ENCODE measurements at regions not wholly inside any gene's neighbourhood (a gene's known extent, or its start where the extent isn't known, plus 50 kb on each side); places are given as distances from the start of the nearest gene placed in this dataset.

DNA sequence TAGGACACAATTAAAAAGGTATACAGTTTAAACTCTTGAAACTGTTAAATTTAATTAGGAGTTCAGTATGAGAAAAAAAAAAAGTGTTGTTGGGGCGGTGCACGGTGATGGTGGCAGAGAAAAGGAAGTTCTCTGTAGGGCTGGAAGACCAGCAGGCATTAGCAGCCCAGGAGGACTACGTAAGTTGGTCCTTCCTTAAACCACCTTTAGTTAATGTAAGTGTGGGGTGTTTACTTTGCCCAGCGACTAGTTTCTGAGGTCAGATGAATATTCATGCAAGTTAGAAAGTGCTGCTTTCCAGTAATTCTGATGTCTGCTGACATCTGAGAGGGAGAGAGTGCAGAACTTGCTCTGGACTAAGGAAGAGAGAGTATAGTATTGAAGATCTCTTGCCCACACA lies 54.9 kb downstream of the NKX2-1 start:
- no peaks in the 10 kb centered on the region for H3K27me3 ChIP-seq (ENCODE audit: control insufficient read depth in 1 of 2, insufficient read depth in 2 of 2, low read length in 2 of 2)
- CTCF ChIA-PET, result no interaction called here
- H3K9me3 ChIP-seq (ENCODE audit: control insufficient read depth in 1 of 2, insufficient read depth in 1 of 2, low read length in 2 of 2), result no peaks in the 10 kb centered on the region
- no peak overlapping the region for H3K4me3 Mint-ChIP-seq
- POLR2A ChIA-PET, result no interaction called here
- DNase-seq, result no peak
- no peak overlapping the region for H3K27ac ChIP-seq (ENCODE audit: low read depth in 1 of 2, low read length in 2 of 2)
- H3K4me3 ChIP-seq (ENCODE audit: low read length), result no peak overlapping the region
- no peak for TF ChIP-seq CTCF (IDR thresholded peaks at IDR 0.05)
- H3K27me3 Mint-ChIP-seq, result peaks cover 29% of the 10 kb centered on the region
- ATAC-seq (ENCODE audit: poor library complexity), result no peak
- no peaks in the 10 kb centered on the region for H3K36me3 ChIP-seq (ENCODE audit: insufficient read depth, low read length)
- H3K4me1 Mint-ChIP-seq (ENCODE audit: low read depth), result no peaks in the 10 kb centered on the region
- no peaks in the 10 kb centered on the region for H3K4me1 ChIP-seq (ENCODE audit: insufficient read depth, low read length)
- no peaks in the 10 kb centered on the region for H3K9me3 Mint-ChIP-seq
- no peak overlapping the region for H3K27ac Mint-ChIP-seq
- intact Hi-C loops (cut with DNase I, micrococcal nuclease), result no loop called here
- H3K36me3 Mint-ChIP-seq (ENCODE audit: low read depth), result no peaks in the 10 kb centered on the region

DNA sequence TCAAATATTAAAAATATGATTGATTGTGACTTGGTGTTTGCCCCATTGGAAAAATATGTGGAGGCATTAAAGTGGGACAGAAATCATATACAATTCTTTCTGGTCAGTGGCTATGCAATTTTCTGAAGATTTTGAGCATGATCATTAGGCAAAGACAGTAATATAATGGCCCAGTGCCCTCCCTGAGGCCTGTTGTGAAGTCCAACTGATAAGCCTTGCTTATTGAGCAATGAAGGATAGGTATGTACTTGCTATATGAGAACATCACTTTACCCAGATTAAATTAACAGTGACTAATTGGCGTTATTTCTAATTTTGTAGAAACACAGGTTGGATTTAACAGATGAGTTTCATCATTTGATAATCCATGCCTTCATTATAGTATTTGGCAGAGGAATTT lies 57.1 kb downstream of the NKX2-1 start:
- Histone ChIP-seq H3K4me1 (ENCODE audit: insufficient read depth, low read length) (no peaks in the 10 kb centered on the region), H3K27ac (ENCODE audit: low read depth in 1 of 2, low read length in 2 of 2) (no peak overlapping the region), H3K4me3 (ENCODE audit: low read length) (no peak overlapping the region), H3K27me3 (ENCODE audit: control insufficient read depth in 1 of 2, insufficient read depth in 2 of 2, low read length in 2 of 2) (peaks cover 0 to 4% of the 10 kb centered on the region in 2 experiments), H3K36me3 (ENCODE audit: insufficient read depth, low read length) (no peaks in the 10 kb centered on the region), H3K9me3 (ENCODE audit: control insufficient read depth in 1 of 2, insufficient read depth in 1 of 2, low read length in 2 of 2) (no peaks in the 10 kb centered on the region)
- Mint-ChIP-seq H3K9me3 (no peaks in the 10 kb centered on the region), H3K27me3 (peaks cover 39% of the 10 kb centered on the region), H3K36me3 (ENCODE audit: low read depth) (no peaks in the 10 kb centered on the region), H3K4me1 (ENCODE audit: low read depth) (no peaks in the 10 kb centered on the region), H3K4me3 (no peak overlapping the region), H3K27ac (no peak overlapping the region)
- no peak for TF ChIP-seq CTCF (IDR thresholded peaks at IDR 0.05)
- ChIA-PET POLR2A (no interaction called here), CTCF (no interaction called here)
- ATAC-seq (ENCODE audit: poor library complexity), result no peak
- no peak for DNase-seq
- intact Hi-C loops (cut with DNase I, micrococcal nuclease), result no loop called here

GRCh38 chr14:36455241-36455627 lies 64.8 kb downstream of the NKX2-1 start:
- H3K27me3 Mint-ChIP-seq, result peaks cover 11% of the 10 kb centered on the region
- no peaks in the 10 kb centered on the region for H3K9me3 ChIP-seq (ENCODE audit: control insufficient read depth in 1 of 2, insufficient read depth in 1 of 2, low read length in 2 of 2)
- POLR2A ChIA-PET, result no interaction called here

More at GRCh38 chr14:36455241-36455627, 64.8 kb downstream of the NKX2-1 start:
- Histone ChIP-seq H3K4me3 (ENCODE audit: low read length) (no peak overlapping the region), H3K4me1 (ENCODE audit: insufficient read depth, low read length) (no peaks in the 10 kb centered on the region), H3K36me3 (ENCODE audit: insufficient read depth, low read length) (no peaks in the 10 kb centered on the region), H3K27ac (ENCODE audit: low read depth in 1 of 2, low read length in 2 of 2) (no peak overlapping the region), H3K27me3 (ENCODE audit: control insufficient read depth in 1 of 2, insufficient read depth in 2 of 2, low read length in 2 of 2) (peaks cover 0 to 4% of the 10 kb centered on the region in 2 experiments)
- Mint-ChIP-seq H3K4me3 (no peak overlapping the region), H3K36me3 (ENCODE audit: low read depth) (no peaks in the 10 kb centered on the region), H3K4me1 (ENCODE audit: low read depth) (no peaks in the 10 kb centered on the region), H3K27ac (no peak overlapping the region), H3K9me3 (no peaks in the 10 kb centered on the region)
- CTCF ChIA-PET, result no interaction called here
- no peak for ATAC-seq (ENCODE audit: poor library complexity)
- TF ChIP-seq CTCF (IDR thresholded peaks at IDR 0.05), result no peak
- DNase-seq, result no peak
- intact Hi-C loops (cut with DNase I, micrococcal nuclease), result no loop called here
